ENCODE measurements at regions not wholly inside any gene's neighbourhood (a gene's known extent, or its start where the extent isn't known, plus 50 kb on each side); places are given as distances from the start of the nearest gene placed in this dataset.

- DNase-seq: no peak
These were observed 171.9 kb downstream of the KLF12 start for GRCh38 chr13:73962284-73962683.

GRCh38 chr13:73961181-73961580 is 173.0 kb downstream of the KLF12 start:
- DNase-seq: no peak

GRCh38 chr13:73960474-73960873 is 173.7 kb downstream of the KLF12 start:
- no peak for DNase-seq

GRCh38 chr13:73958657-73959397 is 175.4 kb downstream of the KLF12 start:
- no peak for DNase-seq

GRCh38 chr13:73957889-73958288 is 176.3 kb downstream of the KLF12 start:
- DNase-seq: no peak

GRCh38 chr13:73956795-73957408 is 177.3 kb downstream of the KLF12 start:
- DNase-seq: no peak

- DNase-seq: no peak
These were observed 178.2 kb downstream of the KLF12 start for GRCh38 chr13:73955977-73956500.

- no peak for DNase-seq
These were observed 179.4 kb downstream of the KLF12 start for GRCh38 chr13:73954808-73955207.

- DNase-seq: no peak
These were observed 181.6 kb downstream of the KLF12 start for GRCh38 chr13:73952648-73953047.

GRCh38 chr13:73948848-73949529 is 185.2 kb downstream of the KLF12 start:
- DNase-seq: no peak

GRCh38 chr13:73945871-73946270 is 188.3 kb downstream of the KLF12 start:
- DNase-seq: no peak

- DNase-seq: no peak
These were observed 188.8 kb downstream of the KLF12 start for GRCh38 chr13:73945382-73945781.

GRCh38 chr13:73943965-73944233 is 190.3 kb downstream of the KLF12 start:
- DNase-seq: no peak

- DNase-seq: peak in 2 of 6 experiments; percentile 45 to 49
These were observed 190.9 kb downstream of the KLF12 start for GRCh38 chr13:73943137-73943964.

- no peak for DNase-seq
These were observed 192.5 kb downstream of the KLF12 start for GRCh38 chr13:73941752-73942151.

GRCh38 chr13:73940098-73940497 is 194.1 kb downstream of the KLF12 start:
- DNase-seq: peak in 1 of 6 experiments; percentile 5

GRCh38 chr13:73939603-73940002 is 194.6 kb downstream of the KLF12 start:
- peak in 1 of 6 experiments; percentile 4 for DNase-seq

- DNase-seq: no peak
These were observed 195.2 kb downstream of the KLF12 start for GRCh38 chr13:73939071-73939380.

- no peak for DNase-seq
These were observed 195.7 kb downstream of the KLF12 start for GRCh38 chr13:73938372-73939070.

GRCh38 chr13:73937441-73937840 is 196.8 kb downstream of the KLF12 start:
- DNase-seq: no peak

- DNase-seq: no peak
These were observed 198.2 kb downstream of the KLF12 start for GRCh38 chr13:73935991-73936390.

- DNase-seq: no peak
These were observed 199.4 kb downstream of the KLF12 start for GRCh38 chr13:73934771-73935170.

- no peak for DNase-seq
These were observed 200.0 kb downstream of the KLF12 start for GRCh38 chr13:73934215-73934641.
